WI38 (cell line): ENCODE measurements at regions not wholly inside any gene's neighbourhood (a gene's known extent, or its start where the extent isn't known, plus 50 kb on each side); places are given as distances from the start of the nearest gene placed in this dataset.

Experiments used
- H3K4me3 ChIP-seq: 2 replicates; pipeline ENCODE4 v1.5.1; 2011; ENCODE audit warnings: low read depth, mild to moderate bottlenecking, control low read depth, low read length
- CTCF ChIP-seq: IDR thresholded peaks from 2 replicates; pipeline ENCODE4 v1.5.1; 2012; ENCODE audit warnings: low read depth, mild to moderate bottlenecking, control low read depth, low read length

GRCh38 chr14:71533390-71533789, 398.8 kb upstream of the RGS6 start:
- TF ChIP-seq CTCF, result no peak
- H3K4me3 ChIP-seq, result no peak overlapping the region

DNA sequence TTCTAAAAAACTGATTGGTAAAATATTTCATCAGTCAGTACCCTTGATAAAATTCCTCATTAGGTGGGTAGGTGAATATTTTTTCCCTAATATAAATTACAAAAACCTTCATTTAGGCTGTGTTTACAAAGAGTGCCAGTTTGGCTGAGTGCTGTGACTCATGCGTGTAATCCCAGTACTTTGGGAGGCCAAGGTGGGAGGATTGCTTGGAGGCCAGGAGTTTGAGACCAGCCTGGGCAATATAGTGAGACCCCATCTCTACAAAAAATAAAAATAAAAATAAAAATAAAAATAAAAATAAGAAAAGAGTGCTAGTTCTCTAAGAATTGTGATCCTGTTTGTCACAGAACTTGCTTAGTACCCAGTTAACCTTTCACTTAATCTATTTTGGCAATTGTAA, 398.4 kb upstream of the RGS6 start:
- no peak overlapping the region for H3K4me3 ChIP-seq
- no peak for TF ChIP-seq CTCF

DNA sequence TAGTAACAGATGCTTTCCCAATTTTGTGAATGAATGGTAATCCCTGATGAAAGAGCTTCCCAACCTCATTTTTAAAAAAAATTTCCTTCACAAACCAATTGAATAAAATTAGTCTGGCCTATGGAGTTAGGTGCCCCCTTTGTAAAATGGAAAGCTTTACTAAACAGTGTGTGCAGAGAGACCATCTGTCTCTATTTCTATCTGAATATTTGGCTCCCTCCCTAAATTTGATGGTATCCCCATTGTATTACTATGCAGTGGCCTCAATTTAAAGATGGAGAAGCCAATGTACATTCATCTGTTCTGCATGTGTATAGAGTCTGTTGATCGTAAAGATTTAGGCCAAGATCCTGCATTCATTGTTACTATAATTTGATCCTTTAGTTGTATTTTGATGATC, 397.7 kb upstream of the RGS6 start:
- no peak overlapping the region for H3K4me3 ChIP-seq
- TF ChIP-seq CTCF, result no peak

GRCh38 chr14:71536015-71536740, 396.1 kb upstream of the RGS6 start:
- TF ChIP-seq CTCF, result no peak
- H3K4me3 ChIP-seq, result no peak overlapping the region

GRCh38 chr14:71536927-71537772, 395.1 kb upstream of the RGS6 start:
- no peak for TF ChIP-seq CTCF
- no peak overlapping the region for H3K4me3 ChIP-seq

- TF ChIP-seq CTCF, result no peak
- no peak overlapping the region for H3K4me3 ChIP-seq
These were observed 393.9 kb upstream of the RGS6 start for GRCh38 chr14:71538288-71538687.
